DOHH2 (cell line): ENCODE measurements at regions not wholly inside any gene's neighbourhood (a gene's known extent, or its start where the extent isn't known, plus 50 kb on each side); places are given as distances from the start of the nearest gene placed in this dataset.

ENCODE experiments used
- H3F3A ChIP-seq: fragments of 200-600 bp; sonication (generic), shearing (Covaris generic); 2 replicates; pipeline ENCODE4 v1.6.0; 2016; ENCODE audit warnings: antibody characterized with exemption, mild to moderate bottlenecking; ENCODE audit not compliant: control insufficient read depth, insufficient read depth
- H3K27ac ChIP-seq: fragments of 200-600 bp; sonication (generic); 2 replicates; pipeline ENCODE4 v1.5.1; 2014; ENCODE audit warnings: low read depth, mild to moderate bottlenecking, low read length, moderate library complexity
- H3K27me3 ChIP-seq: fragments of 200-600 bp; sonication (generic); 2 replicates; pipeline ENCODE4 v1.6.1; 2014; ENCODE audit warnings: mild to moderate bottlenecking, low read length, mixed read lengths; ENCODE audit not compliant: control insufficient read depth
- H3K36me3 ChIP-seq: fragments of 200-600 bp; sonication (generic); 2 replicates; pipeline ENCODE4 v1.6.1; 2014; ENCODE audit warnings: mild to moderate bottlenecking, low read length, moderate library complexity, mixed read lengths; ENCODE audit not compliant: control insufficient read depth
- H3K4me1 ChIP-seq: fragments of 200-600 bp; sonication (generic); 2 replicates; pipeline ENCODE4 v1.6.1; 2014; ENCODE audit warnings: mild to moderate bottlenecking, low read length, mixed read lengths; ENCODE audit not compliant: control insufficient read depth
- H3K4me2 ChIP-seq: fragments of 200-600 bp; sonication (generic); 2 replicates; pipeline ENCODE4 v1.6.0; 2014; ENCODE audit warnings: mild to moderate bottlenecking, low read length, moderate library complexity
- H3K4me3 ChIP-seq: fragments of 200-600 bp; sonication (generic); 2 replicates; pipeline ENCODE4 v1.5.1; 2014; ENCODE audit warnings: mild to moderate bottlenecking, low read length, mixed read lengths
- H3K79me2 ChIP-seq: fragments of 200-600 bp; sonication (generic); 2 replicates; pipeline ENCODE4 v1.6.1; 2014; ENCODE audit warnings: mild to moderate bottlenecking, low read length, mixed read lengths; ENCODE audit not compliant: control insufficient read depth
- H3K9me2 ChIP-seq: fragments of 200-600 bp; sonication (generic); replicated peaks from 2 replicates; pipeline ENCODE4 v1.6.1; 2014; ENCODE audit warnings: mild to moderate bottlenecking, low read length, mixed read lengths; ENCODE audit not compliant: control insufficient read depth
- H3K9me3 ChIP-seq: fragments of 200-600 bp; sonication (generic); 2 replicates; pipeline ENCODE4 v1.6.1; 2014; ENCODE audit warnings: antibody characterized with exemption, low read length, mixed read lengths; ENCODE audit not compliant: control insufficient read depth, insufficient read depth
- H4K20me1 ChIP-seq: fragments of 200-600 bp; sonication (generic); 2 replicates; pipeline ENCODE4 v1.6.0; 2014; ENCODE audit warnings: low read depth, mild to moderate bottlenecking, antibody characterized with exemption, low read length, moderate library complexity; ENCODE audit not compliant: control insufficient read depth, insufficient read depth
- CTCF ChIP-seq: fragments of 200-600 bp; sonication (generic); IDR thresholded peaks from one replicate; pipeline ENCODE4 v1.5.1; 2014; ENCODE audit warnings: antibody characterized with exemption, mild to moderate bottlenecking, low read depth, low read length; ENCODE audit not compliant: poor library complexity, severe bottlenecking
- EZH2phosphoT487 ChIP-seq: fragments of 200-600 bp; sonication (generic); IDR thresholded peaks from 2 replicates; pipeline ENCODE4 v1.6.1; 2017; ENCODE audit warnings: borderline replicate concordance, mild to moderate bottlenecking, antibody characterized with exemption, low read length, moderate library complexity, mixed read lengths

- no peak overlapping the region for H3K27ac ChIP-seq
- no peaks in the 10 kb centered on the region for H3K9me2 ChIP-seq
- no peaks in the 10 kb centered on the region for H3K79me2 ChIP-seq
- H3K4me3 ChIP-seq: no peak overlapping the region
- no peaks in the 10 kb centered on the region for H3K27me3 ChIP-seq
- H3K36me3 ChIP-seq: no peaks in the 10 kb centered on the region
- no peaks in the 10 kb centered on the region for H3K9me3 ChIP-seq
- TF ChIP-seq EZH2phosphoT487 (no peak), CTCF (no peak)
- H3K4me1 ChIP-seq: no peaks in the 10 kb centered on the region
- H3F3A ChIP-seq: no peaks in the 10 kb centered on the region
- H3K4me2 ChIP-seq: no peak overlapping the region
- no peaks in the 10 kb centered on the region for H4K20me1 ChIP-seq
Measured at GRCh38 chr14:36083317-36083716, 93.2 kb downstream of the PTCSC3 start.

GRCh38 chr14:36078080-36078479, 98.4 kb downstream of the PTCSC3 start:
- H3F3A ChIP-seq: no peaks in the 10 kb centered on the region
- no peaks in the 10 kb centered on the region for H3K4me1 ChIP-seq
- H3K4me3 ChIP-seq: no peak overlapping the region
- H3K9me2 ChIP-seq: no peaks in the 10 kb centered on the region
- H3K9me3 ChIP-seq: no peaks in the 10 kb centered on the region
- no peak overlapping the region for H3K4me2 ChIP-seq
- H3K36me3 ChIP-seq: no peaks in the 10 kb centered on the region
- no peaks in the 10 kb centered on the region for H4K20me1 ChIP-seq
- no peaks in the 10 kb centered on the region for H3K27me3 ChIP-seq
- no peaks in the 10 kb centered on the region for H3K79me2 ChIP-seq
- no peak overlapping the region for H3K27ac ChIP-seq
- no peak for TF ChIP-seq EZH2phosphoT487
- TF ChIP-seq CTCF: no peak

GRCh38 chr14:36076197-36076596, 100.3 kb downstream of the PTCSC3 start:
- Histone ChIP-seq H3K9me2 (no peaks in the 10 kb centered on the region), H3F3A (no peaks in the 10 kb centered on the region), H3K79me2 (no peaks in the 10 kb centered on the region), H3K9me3 (no peaks in the 10 kb centered on the region), H3K4me1 (no peaks in the 10 kb centered on the region), H4K20me1 (no peaks in the 10 kb centered on the region), H3K4me2 (no peak overlapping the region), H3K36me3 (no peaks in the 10 kb centered on the region), H3K4me3 (no peak overlapping the region), H3K27me3 (no peaks in the 10 kb centered on the region), H3K27ac (no peak overlapping the region)
- TF ChIP-seq EZH2phosphoT487 (no peak), CTCF (no peak)

GRCh38 chr14:36075203-36075602, 101.3 kb downstream of the PTCSC3 start:
- Histone ChIP-seq H4K20me1 (no peaks in the 10 kb centered on the region), H3F3A (no peaks in the 10 kb centered on the region), H3K4me2 (no peak overlapping the region), H3K27me3 (no peaks in the 10 kb centered on the region), H3K36me3 (no peaks in the 10 kb centered on the region), H3K4me3 (no peak overlapping the region), H3K4me1 (no peaks in the 10 kb centered on the region), H3K27ac (no peak overlapping the region), H3K79me2 (no peaks in the 10 kb centered on the region), H3K9me3 (no peaks in the 10 kb centered on the region), H3K9me2 (no peaks in the 10 kb centered on the region)
- TF ChIP-seq CTCF (no peak), EZH2phosphoT487 (no peak)
